ENCODE measurements at regions not wholly inside any gene's neighbourhood (a gene's known extent, or its start where the extent isn't known, plus 50 kb on each side); places are given as distances from the start of the nearest gene placed in this dataset.

GRCh38 chr17:56648321-56648720 is 54.8 kb downstream of the NOG start:
- FAIRE-seq: no peak

- FAIRE-seq: no peak
Observed at GRCh38 chr17:56648806-56649205, 55.3 kb downstream of the NOG start.

- FAIRE-seq: no peak
Observed at GRCh38 chr17:56652628-56653027, 59.1 kb downstream of the NOG start.

GRCh38 chr17:56653877-56654276 is 60.4 kb downstream of the NOG start:
- no peak for FAIRE-seq

- no peak for FAIRE-seq
Observed at GRCh38 chr17:56656701-56657327, 63.3 kb downstream of the NOG start.

GRCh38 chr17:56658648-56659047 is 65.1 kb downstream of the NOG start:
- FAIRE-seq: no peak

GRCh38 chr17:56659622-56660021 is 66.1 kb downstream of the NOG start:
- FAIRE-seq: no peak

GRCh38 chr17:56661906-56662305 is 68.4 kb downstream of the NOG start:
- FAIRE-seq: no peak

GRCh38 chr17:56665864-56666263 is 72.4 kb downstream of the NOG start:
- FAIRE-seq: no peak

- no peak for FAIRE-seq
Observed at GRCh38 chr17:56667925-56668458, 74.5 kb downstream of the NOG start.

GRCh38 chr17:56672195-56672594 is 78.7 kb downstream of the NOG start:
- FAIRE-seq: no peak

GRCh38 chr17:56674401-56674925 is 81.0 kb downstream of the NOG start:
- FAIRE-seq: no peak

- FAIRE-seq: no peak
Observed at GRCh38 chr17:56675876-56676660, 82.6 kb downstream of the NOG start.

GRCh38 chr17:56676810-56677209 is 83.3 kb downstream of the NOG start:
- FAIRE-seq: no peak

- FAIRE-seq: no peak
Observed at GRCh38 chr17:56678249-56679114, 85.0 kb downstream of the NOG start.

- no peak for FAIRE-seq
Observed at GRCh38 chr17:56679115-56679776, 85.7 kb downstream of the NOG start.

GRCh38 chr17:56679777-56680422 is 86.4 kb downstream of the NOG start:
- no peak for FAIRE-seq

- no peak for FAIRE-seq
Observed at GRCh38 chr17:56680676-56681075, 87.2 kb downstream of the NOG start.

- no peak for FAIRE-seq
Observed at GRCh38 chr17:56681561-56682266, 88.2 kb downstream of the NOG start.

- no peak for FAIRE-seq
Observed at GRCh38 chr17:56688151-56688550, 94.7 kb downstream of the NOG start.

Data from islet of Langerhans (tissue), 1 donor.